ENCODE measurements at regions not wholly inside any gene's neighbourhood (a gene's known extent, or its start where the extent isn't known, plus 50 kb on each side); places are given as distances from the start of the nearest gene placed in this dataset.

DNA sequence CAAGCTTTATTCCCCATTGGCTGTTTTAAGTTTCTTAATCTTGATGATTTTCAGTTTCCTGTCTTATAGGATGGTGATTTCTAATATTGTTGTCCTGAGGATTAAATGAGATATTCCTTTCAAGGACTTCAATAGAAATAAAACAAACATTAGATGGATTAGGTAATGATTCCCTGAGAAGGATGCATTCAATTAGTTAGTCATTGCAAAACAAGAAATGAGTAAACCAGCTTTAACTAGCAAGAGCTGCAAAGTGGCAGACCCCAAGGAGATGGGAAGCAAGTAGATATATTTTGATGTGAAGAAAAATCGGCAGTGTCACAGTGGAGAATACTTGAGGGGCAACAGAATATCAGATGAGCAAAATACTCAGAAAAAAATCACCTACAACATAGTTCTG, 849.1 kb downstream of the TUSC7 start:
- no peak overlapping the region for H3K4me2 ChIP-seq (ENCODE audit: insufficient read depth in 1 of 2, low read depth in 2 of 2, low read length in 2 of 2)
- no peak overlapping the region for H3K14ac ChIP-seq (ENCODE audit: insufficient read length)
- no peak overlapping the region for H4K8ac ChIP-seq (ENCODE audit: extremely low read depth, insufficient read depth, low read length)
- no peak overlapping the region for H2BK120ac ChIP-seq (replicated peaks; ENCODE audit: low read depth, low read length)
- no peak for FAIRE-seq
- no peak overlapping the region for H2BK15ac ChIP-seq (ENCODE audit: low read length)
- no peak overlapping the region for H3K27ac ChIP-seq (ENCODE audit: low read depth, low read length)
- no peaks in the 10 kb centered on the region for H3K79me2 ChIP-seq (ENCODE audit: control insufficient read depth in 1 of 2, insufficient read depth in 2 of 2, low read length in 2 of 2)
- H3K4ac ChIP-seq (replicated peaks; ENCODE audit: insufficient read length, low read depth, low read length) = no peak overlapping the region
- H2AK5ac ChIP-seq (ENCODE audit: low read depth, low read length) = no peak overlapping the region
- WGBS, 2 experiments (ENCODE audit: extremely low coverage in 1 of 2, insufficient coverage in 1 of 2, insufficient read length in 1 of 2, insufficient replicate concordance in 2 of 2, low coverage in 1 of 2, low lambda C conversion rate in 2 of 2, missing lambda C conversion rate in 1 of 2) = 94% methylated on average over 1 of the region's 1 CpG; no CpG with 5 or more reads in 1 of the 2 experiments
- no peak overlapping the region for H2BK5ac ChIP-seq (ENCODE audit: low read depth, low read length)
- H3K4me3 ChIP-seq (ENCODE audit: extremely low read depth in 1 of 4, insufficient read depth in 2 of 4, low read depth in 3 of 4, low read length in 4 of 4) = no peak overlapping the region
- no peak for DNase-seq (ENCODE audit: low read depth in 1 of 2, low spot score in 2 of 2)
- H2AFZ ChIP-seq (ENCODE audit: low read length) = no peak overlapping the region
- H4K20me1 ChIP-seq (replicated peaks in 1 of 2; ENCODE audit: control insufficient read depth in 1 of 2, insufficient read depth in 2 of 2, low read length in 2 of 2) = no peaks in the 10 kb centered on the region
- H3K23me2 ChIP-seq (ENCODE audit: low read depth, low read length) = no peaks in the 10 kb centered on the region
- ChIA-PET CTCF (ENCODE audit: partially characterized antibody) (interaction anchor here (1.1 kb wide), 1 partner anchor 9 kb away, joined by 3 read pairs; no protein-coding TSS in a partner anchor), POLR2A (ENCODE audit: partially characterized antibody) (no interaction called here)
- H3K9me3 ChIP-seq (ENCODE audit: insufficient read depth in 2 of 2, low read depth in 1 of 2, low read length in 1 of 2) = no peaks in the 10 kb centered on the region
- H3K4me1 ChIP-seq (replicated peaks in 1 of 4; ENCODE audit: control insufficient read depth in 3 of 4, insufficient read depth in 4 of 4, low read length in 3 of 4) = no peaks in the 10 kb centered on the region
- H3K36me3 ChIP-seq (ENCODE audit: control insufficient read depth in 2 of 4, insufficient read depth in 4 of 4, low read length in 3 of 4) = no peaks in the 10 kb centered on the region
- no peak overlapping the region for H3K18ac ChIP-seq (ENCODE audit: extremely low read depth, low read length)
- no peak overlapping the region for H4K91ac ChIP-seq (replicated peaks; ENCODE audit: insufficient read length, low read length)
- no peak overlapping the region for H2BK12ac ChIP-seq (ENCODE audit: low read depth, low read length)
- no peak overlapping the region for H3K9ac ChIP-seq (replicated peaks in 1 of 4; ENCODE audit: extremely low read depth in 1 of 4, low read depth in 3 of 4, low read length in 3 of 4)
- H2BK20ac ChIP-seq (ENCODE audit: low read length) = no peak overlapping the region
- H3K56ac ChIP-seq (replicated peaks; ENCODE audit: insufficient read length, low read depth, low read length) = no peak overlapping the region
- H3K23ac ChIP-seq (ENCODE audit: insufficient read length) = no peak overlapping the region
- no peak overlapping the region for H4K5ac ChIP-seq (ENCODE audit: insufficient read length, low read depth, low read length)
- no peaks in the 10 kb centered on the region for H3K27me3 ChIP-seq (replicated peaks in 1 of 4; ENCODE audit: control insufficient read depth in 3 of 4, extremely low read depth in 1 of 4, insufficient read depth in 3 of 4, low read length in 3 of 4)
- TF ChIP-seq SP2 (IDR thresholded peaks at IDR 0.05; ENCODE audit: low read length) (no peak), PHF8 (conservative IDR thresholded peaks at IDR 0.05; ENCODE audit: low read depth, low read length) (no peak), ZNF274 (IDR thresholded peaks at IDR 0.05; ENCODE audit: borderline replicate concordance, extremely low read depth, low read length) (no peak), YY1 (IDR thresholded peaks at IDR 0.05; ENCODE audit: low read depth, low read length) (no peak), CHD2 (IDR thresholded peaks at IDR 0.05; ENCODE audit: low read length) (no peak), JUND (IDR thresholded peaks at IDR 0.05; ENCODE audit: low read length) (no peak), HDAC2 (IDR thresholded peaks at IDR 0.05; ENCODE audit: borderline replicate concordance in 1 of 2, low read depth in 2 of 2, low read length in 2 of 2) (no peak), POLR2A (IDR thresholded peaks at IDR 0.05; ENCODE audit: control extremely low read depth in 1 of 2, low read depth in 2 of 2, low read length in 2 of 2) (no peak), SUZ12 (IDR thresholded peaks at IDR 0.05; ENCODE audit: low read length) (no peak), RBBP5 (IDR thresholded peaks at IDR 0.05; ENCODE audit: borderline replicate concordance, low read depth, low read length) (no peak), SP1 (IDR thresholded peaks at IDR 0.05; ENCODE audit: low read depth, low read length) (no peak)
- H3K79me1 ChIP-seq (ENCODE audit: low read depth, low read length) = no peaks in the 10 kb centered on the region
